ENCODE measurements at regions not wholly inside any gene's neighbourhood (a gene's known extent, or its start where the extent isn't known, plus 50 kb on each side); places are given as distances from the start of the nearest gene placed in this dataset.

- Histone ChIP-seq H3K9me3 (replicated peaks in 1 of 3) (no peaks in the 10 kb centered on the region), H3K4me3 (no peak overlapping the region), H3K27me3 (no peaks in the 10 kb centered on the region), H3K36me3 (replicated peaks in 1 of 2) (no peaks in the 10 kb centered on the region), H3K4me1 (replicated peaks in 1 of 2) (no peaks in the 10 kb centered on the region), H3K27ac (no peak overlapping the region)
- TF ChIP-seq POLR2A (IDR thresholded peaks at IDR 0.05): no peak
- no peak for TF ChIP-seq CTCF (IDR thresholded peaks at IDR 0.05)
- no peak for DNase-seq
- intact Hi-C loops (cut with DNase I): no loop called here
Measured at GRCh38 chr3:94299716-94300115, 236.9 kb downstream of the NSUN3 start.

GRCh38 chr3:94301366-94301765 is 238.5 kb downstream of the NSUN3 start:
- Histone ChIP-seq H3K27me3 (no peaks in the 10 kb centered on the region), H3K4me3 (no peak overlapping the region), H3K27ac (no peak overlapping the region), H3K36me3 (replicated peaks in 1 of 2) (no peaks in the 10 kb centered on the region), H3K4me1 (replicated peaks in 1 of 2) (no peaks in the 10 kb centered on the region), H3K9me3 (replicated peaks in 1 of 3) (no peaks in the 10 kb centered on the region)
- no peak for DNase-seq
- intact Hi-C loops (cut with DNase I): no loop called here
- 79 to 88% (median 83%) methylated on average over 1 of the region's 1 CpG for WGBS, 4 donors
- TF ChIP-seq POLR2A (IDR thresholded peaks at IDR 0.05): no peak
- no peak for TF ChIP-seq CTCF (IDR thresholded peaks at IDR 0.05)

GRCh38 chr3:94303266-94303665 is 240.4 kb downstream of the NSUN3 start:
- no peak for DNase-seq
- no peaks in the 10 kb centered on the region for H3K36me3 ChIP-seq (replicated peaks in 1 of 2)
- H3K9me3 ChIP-seq (replicated peaks in 1 of 3): no peaks in the 10 kb centered on the region
- H3K27ac ChIP-seq: no peak overlapping the region
- no peaks in the 10 kb centered on the region for H3K4me1 ChIP-seq (replicated peaks in 1 of 2)
- 56 to 68% (median 64%) methylated on average over 4 of the region's 4 CpGs for WGBS, 4 donors
- TF ChIP-seq POLR2A (IDR thresholded peaks at IDR 0.05): no peak
- H3K4me3 ChIP-seq: no peak overlapping the region
- no peaks in the 10 kb centered on the region for H3K27me3 ChIP-seq
- intact Hi-C loops (cut with DNase I): no loop called here

- intact Hi-C loops (cut with DNase I): no loop called here
- H3K36me3 ChIP-seq (replicated peaks in 1 of 2): no peaks in the 10 kb centered on the region
- no peak overlapping the region for H3K4me3 ChIP-seq
- no peak for DNase-seq
- no peaks in the 10 kb centered on the region for H3K4me1 ChIP-seq (replicated peaks in 1 of 2)
- H3K9me3 ChIP-seq (replicated peaks in 1 of 3): no peaks in the 10 kb centered on the region
- no peak overlapping the region for H3K27ac ChIP-seq
- no peaks in the 10 kb centered on the region for H3K27me3 ChIP-seq
- TF ChIP-seq CTCF (IDR thresholded peaks at IDR 0.05): no peak
- TF ChIP-seq POLR2A (IDR thresholded peaks at IDR 0.05): no peak
- 41 to 51% (median 46%) methylated on average over 3 of the region's 3 CpGs for WGBS, 4 donors
Measured at GRCh38 chr3:94303897-94304296, 241.0 kb downstream of the NSUN3 start.

GRCh38 chr3:94304954-94305353 is 242.1 kb downstream of the NSUN3 start:
- Histone ChIP-seq H3K27me3 (no peaks in the 10 kb centered on the region), H3K9me3 (replicated peaks in 1 of 3) (no peaks in the 10 kb centered on the region), H3K4me1 (replicated peaks in 1 of 2) (no peaks in the 10 kb centered on the region), H3K36me3 (replicated peaks in 1 of 2) (no peaks in the 10 kb centered on the region), H3K27ac (no peak overlapping the region), H3K4me3 (no peak overlapping the region)
- no peak for DNase-seq
- intact Hi-C loops (cut with DNase I): no loop called here
- TF ChIP-seq CTCF (IDR thresholded peaks at IDR 0.05): no peak
- no peak for TF ChIP-seq POLR2A (IDR thresholded peaks at IDR 0.05)
- WGBS, 4 donors: 62 to 74% (median 72%) methylated on average over 5 of the region's 5 CpGs
